GM12878 (cell line): ENCODE measurements at regions not wholly inside any gene's neighbourhood (a gene's known extent, or its start where the extent isn't known, plus 50 kb on each side); places are given as distances from the start of the nearest gene placed in this dataset.

Source experiments
- ATAC-seq: fragments of 200-7000 bp; cut with Tn5 transposase; 3 replicates; pipeline ENCODE4 v1.9.1; 2020; ENCODE audit warnings: mild to moderate bottlenecking, moderate library complexity
- BruUV-seq: library from RNA; stranded (reverse); fragments of 400-500 nt; replicated peaks from 2 replicates; lab custom pipeline; 2021; lab: Mats Ljungman, UMichigan
- CTCF ChIA-PET: fragments of 300-600 bp; sonication (Branson Sonifier 250); formaldehyde crosslinking; extraction: SDS; loops from one replicate; lab custom pipeline; 2021; ENCODE audit warnings: inconsistent platforms; lab: Yijun Ruan, JAX
- POLR2A ChIA-PET: fragments of 350-600 bp; formaldehyde crosslinking; extraction: SDS; loops from one replicate; lab custom pipeline; 2021; ENCODE audit warnings: inconsistent platforms; lab: Charles Lee
- RAD21 ChIA-PET: fragments of 300-600 bp; sonication (Branson Sonifier 250); formaldehyde crosslinking; loops from one replicate; lab custom pipeline; 2023; ENCODE audit warnings: antibody characterized with exemption; ENCODE audit not compliant: unreplicated experiment; lab: Charles Lee
- SMC1A ChIA-PET: fragments of 300-600 bp; sonication (Branson Sonifier 250); formaldehyde crosslinking; loops from one replicate; lab custom pipeline; 2023; ENCODE audit not compliant: unreplicated experiment, uncharacterized antibody; lab: Charles Lee
- DNase-seq: peaks from one replicate; pipeline ENCODE4 v3.0.0-alpha.2; 2011; ENCODE audit warnings: low read depth, low spot score
- FAIRE-seq: peaks from 3 replicates; lab custom pipeline; 2011; peaks lifted over from hg19 to GRCh38; lab: Jason Lieb, UNC
- H2AFZ ChIP-seq: 2 replicates; pipeline ENCODE4 v1.6.0; 2011; ENCODE audit warnings: low read depth, low read length, control low read depth; ENCODE audit not compliant: control insufficient read depth
- H3K27ac ChIP-seq: 2 replicates; pipeline ENCODE4 v1.5.1; 2011; ENCODE audit warnings: control low read depth; ENCODE audit not compliant: control insufficient read depth, insufficient read depth
- H3K27me3 ChIP-seq, 2 experiments: replicated peaks in 1 of 2; 2 replicates each; pipeline versions ENCODE4 v1.6.0 to v1.6.1; 2011; ENCODE audit warnings: low read length in 1 of 2; ENCODE audit not compliant: control insufficient read depth in 2 of 2, insufficient read depth in 2 of 2
- H3K36me3 ChIP-seq, 2 experiments: 2 replicates each; pipeline ENCODE4 v1.5.1; 2011; ENCODE audit warnings: low read length in 1 of 2; ENCODE audit not compliant: control insufficient read depth in 2 of 2, insufficient read depth in 2 of 2
- H3K4me1 ChIP-seq: 2 replicates; pipeline ENCODE4 v1.6.1; 2011; ENCODE audit warnings: mild to moderate bottlenecking, low read length, moderate library complexity, mixed read lengths; ENCODE audit not compliant: control insufficient read depth, insufficient read depth
- H3K4me2 ChIP-seq: 2 replicates; pipeline ENCODE4 v1.6.0; 2011; ENCODE audit warnings: control low read depth; ENCODE audit not compliant: control insufficient read depth, insufficient read depth
- H3K4me3 ChIP-seq: fragments of 200-600 bp; sonication (generic); 2 replicates; pipeline ENCODE4 v1.5.1; 2016
- H3K79me2 ChIP-seq: 2 replicates; pipeline ENCODE4 v1.6.0; 2011; ENCODE audit warnings: low read length; ENCODE audit not compliant: control insufficient read depth, insufficient read depth
- H3K9ac ChIP-seq: 2 replicates; pipeline ENCODE4 v1.8.0; 2011; ENCODE audit warnings: low read length, control low read depth, mixed read lengths; ENCODE audit not compliant: control insufficient read depth, insufficient read depth
- H3K9me3 ChIP-seq: replicated peaks from 3 replicates; pipeline ENCODE4 v1.5.1; 2011; ENCODE audit warnings: mild to moderate bottlenecking, low read length; ENCODE audit not compliant: control insufficient read depth, insufficient read depth
- H4K20me1 ChIP-seq: 2 replicates; pipeline ENCODE4 v1.6.0; 2011; ENCODE audit not compliant: control insufficient read depth, insufficient read depth
- GABPA ChIP-seq: IDR thresholded peaks from 2 replicates; pipeline ENCODE4 v1.6.1; 2014; ENCODE audit warnings: antibody characterized with exemption, low read depth, mild to moderate bottlenecking, inconsistent platforms
- SPI1 ChIP-seq: IDR thresholded peaks from 2 replicates; pipeline ENCODE4 v1.6.1; 2011; ENCODE audit warnings: low read depth, mild to moderate bottlenecking, low read length, moderate library complexity, borderline replicate concordance; ENCODE audit not compliant: insufficient read depth
- SREBF1 ChIP-seq: IDR thresholded peaks from 2 replicates; pipeline ENCODE4 v1.6.1; 2012; ENCODE audit warnings: mild to moderate bottlenecking, low read length
- TBL1XR1 ChIP-seq: IDR thresholded peaks from 2 replicates; pipeline ENCODE4 v1.6.1; 2012; ENCODE audit warnings: low read depth, low read length, improper control_type of control experiment
- WGBS: methylation state at CpG from one replicate; pipeline ENCODE4 v1.1.6; 2016; ENCODE audit warnings: low lambda C conversion rate; ENCODE audit not compliant: insufficient replicate concordance, insufficient coverage; ENCODE audit errors: missing lambda C conversion rate; 5-methylcytosine and 5-hydroxymethylcytosine counted together
- in situ Hi-C: fragments of 300-500 bp; cut with MboI; formaldehyde crosslinking; loops from 9 replicates; pipeline ENCODE4 v1.14.3; 2018; ENCODE audit warnings: mixed read lengths
- intact Hi-C: fragments of 100-400 bp; cut with micrococcal nuclease; formaldehyde crosslinking; loops from one replicate; pipeline ENCODE4 v1.14.2; 2022; ENCODE audit not compliant: unreplicated experiment
- TF ChIP-seq, protein P1 (sequence below): fragments of 450-650 bp; IDR thresholded peaks from 2 replicates; pipeline ENCODE4 v1.6.1; 2017; ENCODE audit warnings: mild to moderate bottlenecking, moderate library complexity

DNA sequence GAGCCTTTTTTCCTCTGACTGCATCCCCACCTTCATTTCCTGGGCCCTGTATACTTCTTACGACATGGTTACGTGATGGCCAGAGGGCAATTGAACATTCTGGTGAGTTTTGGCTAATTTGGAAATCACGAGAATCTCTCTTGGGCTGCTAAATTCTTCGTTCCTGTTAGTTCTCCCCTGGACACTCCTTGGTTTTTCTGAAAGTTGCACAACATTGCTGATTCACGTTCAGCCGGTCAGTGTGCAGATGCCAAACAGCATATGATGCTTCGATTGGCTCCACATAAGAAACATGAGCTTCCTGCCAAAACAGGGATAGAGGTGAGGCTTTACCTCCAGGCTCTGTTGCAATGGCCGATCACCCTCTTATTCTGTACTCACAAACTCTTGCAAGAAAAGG, 119.4 kb upstream of the LY86 start (continued):
- TF ChIP-seq, protein P1, sequence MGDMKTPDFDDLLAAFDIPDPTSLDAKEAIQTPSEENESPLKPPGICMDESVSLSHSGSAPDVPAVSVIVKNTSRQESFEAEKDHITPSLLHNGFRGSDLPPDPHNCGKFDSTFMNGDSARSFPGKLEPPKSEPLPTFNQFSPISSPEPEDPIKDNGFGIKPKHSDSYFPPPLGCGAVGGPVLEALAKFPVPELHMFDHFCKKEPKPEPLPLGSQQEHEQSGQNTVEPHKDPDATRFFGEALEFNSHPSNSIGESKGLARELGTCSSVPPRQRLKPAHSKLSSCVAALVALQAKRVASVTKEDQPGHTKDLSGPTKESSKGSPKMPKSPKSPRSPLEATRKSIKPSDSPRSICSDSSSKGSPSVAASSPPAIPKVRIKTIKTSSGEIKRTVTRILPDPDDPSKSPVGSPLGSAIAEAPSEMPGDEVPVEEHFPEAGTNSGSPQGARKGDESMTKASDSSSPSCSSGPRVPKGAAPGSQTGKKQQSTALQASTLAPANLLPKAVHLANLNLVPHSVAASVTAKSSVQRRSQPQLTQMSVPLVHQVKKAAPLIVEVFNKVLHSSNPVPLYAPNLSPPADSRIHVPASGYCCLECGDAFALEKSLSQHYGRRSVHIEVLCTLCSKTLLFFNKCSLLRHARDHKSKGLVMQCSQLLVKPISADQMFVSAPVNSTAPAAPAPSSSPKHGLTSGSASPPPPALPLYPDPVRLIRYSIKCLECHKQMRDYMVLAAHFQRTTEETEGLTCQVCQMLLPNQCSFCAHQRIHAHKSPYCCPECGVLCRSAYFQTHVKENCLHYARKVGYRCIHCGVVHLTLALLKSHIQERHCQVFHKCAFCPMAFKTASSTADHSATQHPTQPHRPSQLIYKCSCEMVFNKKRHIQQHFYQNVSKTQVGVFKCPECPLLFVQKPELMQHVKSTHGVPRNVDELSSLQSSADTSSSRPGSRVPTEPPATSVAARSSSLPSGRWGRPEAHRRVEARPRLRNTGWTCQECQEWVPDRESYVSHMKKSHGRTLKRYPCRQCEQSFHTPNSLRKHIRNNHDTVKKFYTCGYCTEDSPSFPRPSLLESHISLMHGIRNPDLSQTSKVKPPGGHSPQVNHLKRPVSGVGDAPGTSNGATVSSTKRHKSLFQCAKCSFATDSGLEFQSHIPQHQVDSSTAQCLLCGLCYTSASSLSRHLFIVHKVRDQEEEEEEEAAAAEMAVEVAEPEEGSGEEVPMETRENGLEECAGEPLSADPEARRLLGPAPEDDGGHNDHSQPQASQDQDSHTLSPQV: no peak
- TF ChIP-seq SREBF1: no peak

DNA sequence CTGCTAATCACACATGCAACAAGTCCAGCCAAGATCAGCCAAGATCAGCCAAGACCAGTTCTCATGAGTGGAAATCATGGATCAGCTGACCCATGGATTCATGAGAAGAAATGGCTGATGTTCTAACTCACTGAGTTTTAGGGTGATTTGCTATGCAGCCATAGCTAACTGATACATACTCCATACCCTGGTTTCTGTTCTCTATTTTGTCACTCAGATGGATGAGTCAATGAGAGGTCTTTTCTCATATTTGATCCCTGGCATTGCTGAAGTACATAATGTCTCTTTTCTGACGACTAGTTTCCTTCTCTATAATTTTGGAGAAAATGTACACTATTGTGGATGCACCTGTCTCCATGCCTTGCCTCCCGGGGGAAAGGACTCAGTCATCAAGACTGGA, 118.4 kb upstream of the LY86 start:
- Histone ChIP-seq H2AFZ (no peak overlapping the region), H3K4me3 (no peak overlapping the region), H3K9me3 (no peaks in the 10 kb centered on the region; the same call in 2 of the 3 replicates), H3K36me3 (peaks cover 0 to 2% of the 10 kb centered on the region in 2 experiments; a peak in 1 of 4 replicates), H3K79me2 (no peaks in the 10 kb centered on the region), H3K4me2 (no peak overlapping the region), H4K20me1 (no peaks in the 10 kb centered on the region), H3K27me3 (no peaks in the 10 kb centered on the region), H3K9ac (no peak overlapping the region), H3K4me1 (no peaks in the 10 kb centered on the region), H3K27ac (no peak overlapping the region)
- ChIA-PET CTCF (interaction anchor here (0.9 to 1.4 kb wide), 2 partner anchors 13 to 134 kb away, joined by 3 to 4 read pairs; no protein-coding TSS in a partner anchor), SMC1A (interaction anchor here (0.9 to 2.1 kb wide), 3 partner anchors 10 to 78 kb away, joined by 4 to 6 read pairs (median 5); no protein-coding TSS in a partner anchor), RAD21 (interaction anchor here (1.1 kb wide), 1 partner anchor 137 kb away, joined by 3 read pairs; no protein-coding TSS in a partner anchor), POLR2A (no interaction called here)
- no peak for FAIRE-seq
- no peak for DNase-seq
- TF ChIP-seq SPI1: peak; percentile 43
- TF ChIP-seq TBL1XR1: no peak
- TF ChIP-seq GABPA: no peak
- intact Hi-C loops (no loop called here), in situ Hi-C loops (no loop called here)
- ATAC-seq: no peak
- BruUV-seq: no TSS peak
- WGBS: 89% methylated on average over 2 of the region's 2 CpGs
